Vagina (tissue), 2 donors: ENCODE measurements at regions not wholly inside any gene's neighbourhood (a gene's known extent, or its start where the extent isn't known, plus 50 kb on each side); places are given as distances from the start of the nearest gene placed in this dataset.

ENCODE experiments used
- CTCF ChIP-seq, 3 experiments: fragments of 450-650 bp in 2 of 3; fragments of 200-600 bp in 1 of 3; sonication (generic) in 1 of 3; IDR thresholded peaks; one replicate each; pipeline ENCODE4 v1.5.1; 2017 to 2019; ENCODE audit warnings: antibody characterized with exemption in 3 of 3, mild to moderate bottlenecking in 2 of 3, moderate library complexity in 2 of 3
- POLR2A ChIP-seq, 2 donors: fragments of 450-650 bp; IDR thresholded peaks; one replicate each; pipeline ENCODE4 v1.6.1; 2017; ENCODE audit warnings: antibody characterized with exemption in 2 of 2, mild to moderate bottlenecking in 2 of 2, moderate library complexity in 2 of 2

GRCh38 chr14:47730296-47730695, 54.9 kb upstream of the MDGA2 start:
- TF ChIP-seq POLR2A (IDR thresholded peaks at IDR 0.05) (no peak), CTCF (IDR thresholded peaks at IDR 0.05) (no peak)
